Panc1 (cell line): ENCODE measurements at regions not wholly inside any gene's neighbourhood (a gene's known extent, or its start where the extent isn't known, plus 50 kb on each side); places are given as distances from the start of the nearest gene placed in this dataset.

Source experiments
- POLR2AphosphoS5 ChIP-seq: IDR thresholded peaks from 2 replicates; pipeline ENCODE4 v1.6.1; 2012; ENCODE audit warnings: mild to moderate bottlenecking, low read depth, low read length, moderate library complexity
- SIN3A ChIP-seq: IDR thresholded peaks from 2 replicates; pipeline ENCODE4 v1.6.1; 2012; ENCODE audit warnings: low read depth, mild to moderate bottlenecking, low read length, moderate library complexity, borderline replicate concordance; ENCODE audit not compliant: insufficient read depth
- TCF7L2 ChIP-seq: IDR thresholded peaks from 2 replicates; pipeline ENCODE4 v1.6.1; 2011; ENCODE audit warnings: mild to moderate bottlenecking, low read depth, low read length, inconsistent platforms
- TF ChIP-seq, protein P1 (sequence below): fragments of 450-650 bp; IDR thresholded peaks from 2 replicates; pipeline ENCODE4 v1.5.1; 2017; ENCODE audit warnings: mild to moderate bottlenecking
- TF ChIP-seq, protein P2 (sequence below), 2 experiments: IDR thresholded peaks; 2 replicates each; pipeline ENCODE4 v1.6.1; 2011 to 2012; ENCODE audit warnings: low read depth in 2 of 2, control low read depth in 1 of 2, low read length in 1 of 2, mild to moderate bottlenecking in 1 of 2, moderate library complexity in 1 of 2; ENCODE audit not compliant: insufficient read depth in 1 of 2

GRCh38 chr9:1855726-1856125 lies 159.4 kb upstream of the SMARCA2 start:
- TF ChIP-seq POLR2AphosphoS5 (no peak), TCF7L2 (no peak), SIN3A (no peak)
- TF ChIP-seq, protein P1, sequence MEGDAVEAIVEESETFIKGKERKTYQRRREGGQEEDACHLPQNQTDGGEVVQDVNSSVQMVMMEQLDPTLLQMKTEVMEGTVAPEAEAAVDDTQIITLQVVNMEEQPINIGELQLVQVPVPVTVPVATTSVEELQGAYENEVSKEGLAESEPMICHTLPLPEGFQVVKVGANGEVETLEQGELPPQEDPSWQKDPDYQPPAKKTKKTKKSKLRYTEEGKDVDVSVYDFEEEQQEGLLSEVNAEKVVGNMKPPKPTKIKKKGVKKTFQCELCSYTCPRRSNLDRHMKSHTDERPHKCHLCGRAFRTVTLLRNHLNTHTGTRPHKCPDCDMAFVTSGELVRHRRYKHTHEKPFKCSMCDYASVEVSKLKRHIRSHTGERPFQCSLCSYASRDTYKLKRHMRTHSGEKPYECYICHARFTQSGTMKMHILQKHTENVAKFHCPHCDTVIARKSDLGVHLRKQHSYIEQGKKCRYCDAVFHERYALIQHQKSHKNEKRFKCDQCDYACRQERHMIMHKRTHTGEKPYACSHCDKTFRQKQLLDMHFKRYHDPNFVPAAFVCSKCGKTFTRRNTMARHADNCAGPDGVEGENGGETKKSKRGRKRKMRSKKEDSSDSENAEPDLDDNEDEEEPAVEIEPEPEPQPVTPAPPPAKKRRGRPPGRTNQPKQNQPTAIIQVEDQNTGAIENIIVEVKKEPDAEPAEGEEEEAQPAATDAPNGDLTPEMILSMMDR: no peak
- TF ChIP-seq, protein P2, sequence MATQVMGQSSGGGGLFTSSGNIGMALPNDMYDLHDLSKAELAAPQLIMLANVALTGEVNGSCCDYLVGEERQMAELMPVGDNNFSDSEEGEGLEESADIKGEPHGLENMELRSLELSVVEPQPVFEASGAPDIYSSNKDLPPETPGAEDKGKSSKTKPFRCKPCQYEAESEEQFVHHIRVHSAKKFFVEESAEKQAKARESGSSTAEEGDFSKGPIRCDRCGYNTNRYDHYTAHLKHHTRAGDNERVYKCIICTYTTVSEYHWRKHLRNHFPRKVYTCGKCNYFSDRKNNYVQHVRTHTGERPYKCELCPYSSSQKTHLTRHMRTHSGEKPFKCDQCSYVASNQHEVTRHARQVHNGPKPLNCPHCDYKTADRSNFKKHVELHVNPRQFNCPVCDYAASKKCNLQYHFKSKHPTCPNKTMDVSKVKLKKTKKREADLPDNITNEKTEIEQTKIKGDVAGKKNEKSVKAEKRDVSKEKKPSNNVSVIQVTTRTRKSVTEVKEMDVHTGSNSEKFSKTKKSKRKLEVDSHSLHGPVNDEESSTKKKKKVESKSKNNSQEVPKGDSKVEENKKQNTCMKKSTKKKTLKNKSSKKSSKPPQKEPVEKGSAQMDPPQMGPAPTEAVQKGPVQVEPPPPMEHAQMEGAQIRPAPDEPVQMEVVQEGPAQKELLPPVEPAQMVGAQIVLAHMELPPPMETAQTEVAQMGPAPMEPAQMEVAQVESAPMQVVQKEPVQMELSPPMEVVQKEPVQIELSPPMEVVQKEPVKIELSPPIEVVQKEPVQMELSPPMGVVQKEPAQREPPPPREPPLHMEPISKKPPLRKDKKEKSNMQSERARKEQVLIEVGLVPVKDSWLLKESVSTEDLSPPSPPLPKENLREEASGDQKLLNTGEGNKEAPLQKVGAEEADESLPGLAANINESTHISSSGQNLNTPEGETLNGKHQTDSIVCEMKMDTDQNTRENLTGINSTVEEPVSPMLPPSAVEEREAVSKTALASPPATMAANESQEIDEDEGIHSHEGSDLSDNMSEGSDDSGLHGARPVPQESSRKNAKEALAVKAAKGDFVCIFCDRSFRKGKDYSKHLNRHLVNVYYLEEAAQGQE (IDR thresholded peaks at IDR 0.05; ENCODE audit: insufficient read depth in 1 of 2, low read depth in 2 of 2, low read length in 1 of 2): no peak
